ENCODE measurements at regions not wholly inside any gene's neighbourhood (a gene's known extent, or its start where the extent isn't known, plus 50 kb on each side); places are given as distances from the start of the nearest gene placed in this dataset.

DNA sequence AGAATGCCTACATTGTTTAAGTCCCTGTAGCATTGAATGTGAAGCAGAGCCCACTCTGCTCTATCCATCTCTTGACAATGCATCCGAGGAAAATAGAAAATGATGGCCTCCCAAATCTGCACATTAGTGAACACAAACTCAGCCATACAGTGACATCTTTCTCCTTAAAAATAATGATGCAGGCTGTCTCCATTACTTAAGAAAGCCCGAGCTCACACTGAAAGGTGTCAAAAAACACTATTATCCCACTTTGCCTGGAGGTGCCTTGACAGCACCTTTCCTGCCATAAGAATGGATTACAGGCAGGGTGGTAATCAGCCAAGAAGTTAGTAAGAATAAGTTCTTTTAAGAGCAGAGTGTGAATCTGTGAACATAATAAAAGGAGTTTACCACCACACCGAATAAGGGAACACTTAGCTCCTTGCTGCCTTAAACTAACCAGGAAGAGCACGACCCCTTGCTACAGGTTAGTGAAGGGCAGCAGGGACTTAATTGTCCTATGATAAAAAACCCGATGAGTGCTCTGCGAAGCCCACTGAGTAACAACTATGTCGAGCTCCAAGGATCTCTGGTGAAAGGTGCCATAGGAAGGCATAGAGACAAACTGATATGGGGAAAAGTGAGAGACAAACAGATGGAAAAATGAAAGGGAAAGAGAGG lies 123.2 kb upstream of the TUSC7 start:
- WGBS, 2 experiments (ENCODE audit: extremely low coverage in 2 of 2, insufficient read length in 1 of 2): 76% methylated on average over 3 of the region's 7 CpGs; no CpG with 5 or more reads in 1 of the 2 experiments
- no peaks in the 10 kb centered on the region for H3K36me3 ChIP-seq (ENCODE audit: control insufficient read depth, insufficient read depth, low read length)
- no peak overlapping the region for H3K23ac ChIP-seq (ENCODE audit: low read depth, low read length)
- H4K5ac ChIP-seq (ENCODE audit: low read depth, low read length): no peak overlapping the region
- no peak overlapping the region for H2AFZ ChIP-seq (replicated peaks; ENCODE audit: low read length, poor library complexity)
- ChIA-PET CTCF (no interaction called here), POLR2A (ENCODE audit: unreplicated experiment) (no interaction called here)
- TF ChIP-seq, protein P1, sequence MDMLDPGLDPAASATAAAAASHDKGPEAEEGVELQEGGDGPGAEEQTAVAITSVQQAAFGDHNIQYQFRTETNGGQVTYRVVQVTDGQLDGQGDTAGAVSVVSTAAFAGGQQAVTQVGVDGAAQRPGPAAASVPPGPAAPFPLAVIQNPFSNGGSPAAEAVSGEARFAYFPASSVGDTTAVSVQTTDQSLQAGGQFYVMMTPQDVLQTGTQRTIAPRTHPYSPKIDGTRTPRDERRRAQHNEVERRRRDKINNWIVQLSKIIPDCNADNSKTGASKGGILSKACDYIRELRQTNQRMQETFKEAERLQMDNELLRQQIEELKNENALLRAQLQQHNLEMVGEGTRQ (IDR thresholded peaks at IDR 0.05; ENCODE audit: low read depth, low read length): no peak
- TF ChIP-seq RCOR1 (IDR thresholded peaks at IDR 0.05; ENCODE audit: insufficient replicate concordance, low read length) (no peak), SMC3 (IDR thresholded peaks at IDR 0.05; ENCODE audit: low read depth, low read length) (no peak), MXI1 (IDR thresholded peaks at IDR 0.05; ENCODE audit: borderline replicate concordance, low read depth, low read length) (no peak), POLR2A (IDR thresholded peaks at IDR 0.05; ENCODE audit: low read depth, low read length) (no peak), RAD21 (IDR thresholded peaks at IDR 0.05; ENCODE audit: low read length) (no peak), CEBPB (IDR thresholded peaks at IDR 0.05; ENCODE audit: low read depth, low read length) (no peak), BHLHE40 (IDR thresholded peaks at IDR 0.05; ENCODE audit: low read depth, low read length) (no peak), MAFK (IDR thresholded peaks at IDR 0.05; ENCODE audit: low read depth, low read length) (no peak), MAZ (IDR thresholded peaks at IDR 0.05; ENCODE audit: borderline replicate concordance, low read depth, low read length) (no peak), RFX5 (IDR thresholded peaks at IDR 0.05; ENCODE audit: low read depth, low read length) (no peak), CHD1 (IDR thresholded peaks at IDR 0.05; ENCODE audit: low read depth, low read length) (no peak), NFE2L2 (IDR thresholded peaks at IDR 0.05; ENCODE audit: low read depth, low read length) (no peak), FOS (IDR thresholded peaks at IDR 0.05; ENCODE audit: low read depth, low read length) (no peak)
- TF ChIP-seq, protein P2, sequence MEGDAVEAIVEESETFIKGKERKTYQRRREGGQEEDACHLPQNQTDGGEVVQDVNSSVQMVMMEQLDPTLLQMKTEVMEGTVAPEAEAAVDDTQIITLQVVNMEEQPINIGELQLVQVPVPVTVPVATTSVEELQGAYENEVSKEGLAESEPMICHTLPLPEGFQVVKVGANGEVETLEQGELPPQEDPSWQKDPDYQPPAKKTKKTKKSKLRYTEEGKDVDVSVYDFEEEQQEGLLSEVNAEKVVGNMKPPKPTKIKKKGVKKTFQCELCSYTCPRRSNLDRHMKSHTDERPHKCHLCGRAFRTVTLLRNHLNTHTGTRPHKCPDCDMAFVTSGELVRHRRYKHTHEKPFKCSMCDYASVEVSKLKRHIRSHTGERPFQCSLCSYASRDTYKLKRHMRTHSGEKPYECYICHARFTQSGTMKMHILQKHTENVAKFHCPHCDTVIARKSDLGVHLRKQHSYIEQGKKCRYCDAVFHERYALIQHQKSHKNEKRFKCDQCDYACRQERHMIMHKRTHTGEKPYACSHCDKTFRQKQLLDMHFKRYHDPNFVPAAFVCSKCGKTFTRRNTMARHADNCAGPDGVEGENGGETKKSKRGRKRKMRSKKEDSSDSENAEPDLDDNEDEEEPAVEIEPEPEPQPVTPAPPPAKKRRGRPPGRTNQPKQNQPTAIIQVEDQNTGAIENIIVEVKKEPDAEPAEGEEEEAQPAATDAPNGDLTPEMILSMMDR (conservative IDR thresholded peaks at IDR 0.05; ENCODE audit: low read depth, low read length): no peak
- TF ChIP-seq, protein P3, sequence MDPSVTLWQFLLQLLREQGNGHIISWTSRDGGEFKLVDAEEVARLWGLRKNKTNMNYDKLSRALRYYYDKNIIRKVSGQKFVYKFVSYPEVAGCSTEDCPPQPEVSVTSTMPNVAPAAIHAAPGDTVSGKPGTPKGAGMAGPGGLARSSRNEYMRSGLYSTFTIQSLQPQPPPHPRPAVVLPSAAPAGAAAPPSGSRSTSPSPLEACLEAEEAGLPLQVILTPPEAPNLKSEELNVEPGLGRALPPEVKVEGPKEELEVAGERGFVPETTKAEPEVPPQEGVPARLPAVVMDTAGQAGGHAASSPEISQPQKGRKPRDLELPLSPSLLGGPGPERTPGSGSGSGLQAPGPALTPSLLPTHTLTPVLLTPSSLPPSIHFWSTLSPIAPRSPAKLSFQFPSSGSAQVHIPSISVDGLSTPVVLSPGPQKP (IDR thresholded peaks at IDR 0.05; ENCODE audit: borderline replicate concordance, low read depth, low read length): no peak
- H3K4me2 ChIP-seq (ENCODE audit: low read depth, low read length): no peak overlapping the region
- H3K56ac ChIP-seq (ENCODE audit: extremely low read depth, insufficient read depth, low read length): no peak overlapping the region
- no peak overlapping the region for H2BK5ac ChIP-seq (ENCODE audit: low read depth, low read length, poor library complexity, severe bottlenecking)
- no TSS peak for BruUV-seq (replicated peaks)
- no peaks in the 10 kb centered on the region for H3K27me3 ChIP-seq (ENCODE audit: control insufficient read depth, insufficient read depth, low read length)
- no peak overlapping the region for H4K8ac ChIP-seq (ENCODE audit: low read depth in 2 of 2, low read length in 2 of 2)
- H3K27ac ChIP-seq (ENCODE audit: insufficient read depth, low read length): no peak overlapping the region
- no peaks in the 10 kb centered on the region; the same call in 1 of the 2 replicates for H3K9me3 ChIP-seq (ENCODE audit: control insufficient read depth, insufficient read depth, low read length)
- ATAC-seq (ENCODE audit: low read depth) (no peak), DNase-seq (no peak)
- H3K4ac ChIP-seq (ENCODE audit: low read depth, low read length): no peak overlapping the region
- no peak overlapping the region for H3K4me3 ChIP-seq (ENCODE audit: insufficient read depth, low read depth, low read length)
- intact Hi-C loops (cut with micrococcal nuclease) (no loop called here), dilution Hi-C loops (cut with HindIII; ENCODE audit: low sequenced_read_pairs, unreplicated experiment) (no loop called here), in situ Hi-C loops (cut with MboI; ENCODE audit: low sequenced_read_pairs) (no loop called here)
- H3K9me1 ChIP-seq (ENCODE audit: insufficient read depth, low read length): no peaks in the 10 kb centered on the region
- H2BK120ac ChIP-seq (ENCODE audit: low read depth, low read length): no peak overlapping the region
- H2BK15ac ChIP-seq (ENCODE audit: low read depth, low read length): no peak overlapping the region
- H3K9ac ChIP-seq (ENCODE audit: low read depth, low read length): no peak overlapping the region
- H3K79me1 ChIP-seq (ENCODE audit: low read depth in 1 of 2, low read length in 2 of 2): no peaks in the 10 kb centered on the region
- no peak overlapping the region for H2AK5ac ChIP-seq (ENCODE audit: low read depth, low read length)
- H4K20me1 ChIP-seq (ENCODE audit: insufficient read depth, low read length): no peaks in the 10 kb centered on the region
- no peak overlapping the region for H2AK9ac ChIP-seq (replicated peaks; ENCODE audit: low read depth, low read length, poor library complexity)
- no peaks in the 10 kb centered on the region for H3K4me1 ChIP-seq (ENCODE audit: control insufficient read depth, insufficient read depth, low read length)
- no peak overlapping the region for H3K14ac ChIP-seq (replicated peaks; ENCODE audit: low read depth, low read length)
- H2BK20ac ChIP-seq (ENCODE audit: low read depth, low read length): no peak overlapping the region
- H4K91ac ChIP-seq (ENCODE audit: insufficient read depth, low read depth, low read length): no peak overlapping the region
- no peak overlapping the region for H3K18ac ChIP-seq (ENCODE audit: low read depth, low read length)
